HEK293 (cell line): ENCODE measurements at regions not wholly inside any gene's neighbourhood (a gene's known extent, or its start where the extent isn't known, plus 50 kb on each side); places are given as distances from the start of the nearest gene placed in this dataset.

Experiments used
- CTCF ChIA-PET: fragments of 350-600 bp; formaldehyde crosslinking; extraction: SDS; loops from one replicate; lab custom pipeline; 2021; ENCODE audit warnings: antibody characterized with exemption; lab: Yijun Ruan, JAX
- POLR2A ChIA-PET: fragments of 300-600 bp; formaldehyde crosslinking; extraction: SDS; loops from one replicate; lab custom pipeline; 2020; ENCODE audit warnings: antibody characterized with exemption, inconsistent platforms; lab: Yijun Ruan, JAX
- H3K27ac ChIP-seq: fragments of 200-500 bp; sonication (Bioruptor generic); 2 replicates; pipeline ENCODE4 v1.5.1; 2014; ENCODE audit warnings: low read depth, low read length, control low read depth, inconsistent platforms; ENCODE audit errors: extremely low read depth
- H3K36me3 ChIP-seq, 2 experiments: fragments of 200-500 bp in 1 of 2; sonication (Bioruptor generic) in 1 of 2; 1 replicate in 1 of 2; 2 replicates in 1 of 2; pipeline ENCODE4 v1.5.1; 2014 to 2017; ENCODE audit warnings: inconsistent platforms in 2 of 2, low read length in 2 of 2; ENCODE audit not compliant: control insufficient read depth in 2 of 2, insufficient read depth in 1 of 2
- H3K4me1 ChIP-seq: fragments of 200-500 bp; sonication (Bioruptor generic); 2 replicates; pipeline ENCODE4 v1.5.1; 2014; ENCODE audit warnings: mild to moderate bottlenecking, low read length, inconsistent platforms; ENCODE audit not compliant: control insufficient read depth, insufficient read depth
- H3K4me3 ChIP-seq: 2 replicates; pipeline ENCODE4 v1.5.1; 2011; ENCODE audit warnings: low read depth, mild to moderate bottlenecking, control low read depth, low read length, moderate library complexity
- H3K9me3 ChIP-seq: fragments of 200-500 bp; sonication (Bioruptor generic); 2 replicates; pipeline ENCODE4 v1.5.1; 2014; ENCODE audit warnings: low read depth, low read length, inconsistent platforms; ENCODE audit not compliant: control insufficient read depth, insufficient read depth
- BCL6B ChIP-seq: fragments of 450-650 bp; formaldehyde crosslinking; IDR thresholded peaks from 2 replicates; pipeline ENCODE4 v1.5.1; 2017; ENCODE audit warnings: missing biosample characterization, missing genetic modification characterization
- HOXA7 ChIP-seq: sonication (generic); formaldehyde crosslinking; IDR thresholded peaks from 2 replicates; pipeline ENCODE4 v1.8.1; 2022; ENCODE audit warnings: missing genetic modification reagents, borderline replicate concordance
- HOXD13 ChIP-seq: sonication (generic); formaldehyde crosslinking; IDR thresholded peaks from 2 replicates; pipeline ENCODE4 v1.8.0; 2022; ENCODE audit warnings: missing genetic modification reagents, borderline replicate concordance
- PBX3 ChIP-seq: sonication (generic); formaldehyde crosslinking; IDR thresholded peaks from 2 replicates; pipeline ENCODE4 v1.8.1; 2022; ENCODE audit warnings: mild to moderate bottlenecking, moderate library complexity, missing genetic modification reagents
- SCRT1 ChIP-seq: fragments of 450-650 bp; formaldehyde crosslinking; IDR thresholded peaks from 2 replicates; pipeline ENCODE4 v1.5.1; 2016; ENCODE audit warnings: missing biosample characterization, missing genetic modification characterization, borderline replicate concordance
- SCRT2 ChIP-seq: fragments of 450-650 bp; formaldehyde crosslinking; IDR thresholded peaks from 2 replicates; pipeline ENCODE4 v1.5.1; 2016; ENCODE audit warnings: missing biosample characterization, missing genetic modification characterization
- ZIC2 ChIP-seq: fragments of 450-650 bp; formaldehyde crosslinking; IDR thresholded peaks from 2 replicates; pipeline ENCODE4 v1.5.1; 2016; ENCODE audit warnings: missing biosample characterization, missing genetic modification characterization
- ZNF280D ChIP-seq: fragments of 450-650 bp; formaldehyde crosslinking; IDR thresholded peaks from 2 replicates; pipeline ENCODE4 v1.5.1; 2016; ENCODE audit warnings: missing biosample characterization, missing genetic modification characterization
- ZNF302 ChIP-seq: fragments of 450-650 bp; formaldehyde crosslinking; IDR thresholded peaks from 2 replicates; pipeline ENCODE4 v1.5.1; 2016; ENCODE audit warnings: missing biosample characterization, missing genetic modification characterization, low read depth
- ZNF335 ChIP-seq: fragments of 450-650 bp; formaldehyde crosslinking; conservative IDR thresholded peaks from 2 replicates; pipeline ENCODE4 v1.5.1; 2016; ENCODE audit warnings: missing biosample characterization, missing genetic modification characterization
- ZNF37A ChIP-seq: fragments of 450-650 bp; IDR thresholded peaks from 2 replicates; pipeline ENCODE4 v1.5.1; 2018; ENCODE audit warnings: missing biosample characterization, missing genetic modification characterization
- ZNF391 ChIP-seq: fragments of 450-650 bp; formaldehyde crosslinking; IDR thresholded peaks from 2 replicates; pipeline ENCODE4 v1.5.1; 2016; ENCODE audit warnings: low read depth, missing biosample characterization, missing genetic modification characterization, borderline replicate concordance
- ZNF404 ChIP-seq: fragments of 450-650 bp; formaldehyde crosslinking; IDR thresholded peaks from 2 replicates; pipeline ENCODE4 v1.5.1; 2017; ENCODE audit warnings: missing biosample characterization, missing genetic modification characterization
- ZNF433 ChIP-seq: fragments of 450-650 bp; formaldehyde crosslinking; IDR thresholded peaks from 2 replicates; pipeline ENCODE4 v1.5.1; 2016; ENCODE audit warnings: missing biosample characterization, missing genetic modification characterization, low read depth
- ZNF514 ChIP-seq: fragments of 450-650 bp; formaldehyde crosslinking; IDR thresholded peaks from 2 replicates; pipeline ENCODE4 v1.5.1; 2016; ENCODE audit warnings: missing biosample characterization, missing genetic modification characterization
- ZNF560 ChIP-seq: fragments of 450-650 bp; formaldehyde crosslinking; IDR thresholded peaks from 2 replicates; pipeline ENCODE4 v1.5.1; 2017; ENCODE audit warnings: missing biosample characterization, missing genetic modification characterization, borderline replicate concordance
- ZNF658 ChIP-seq: fragments of 450-650 bp; formaldehyde crosslinking; IDR thresholded peaks from 2 replicates; pipeline ENCODE4; 2016; ENCODE audit warnings: missing biosample characterization, missing genetic modification characterization
- ZNF660 ChIP-seq: fragments of 450-650 bp; IDR thresholded peaks from 2 replicates; pipeline ENCODE4 v1.5.1; 2018; ENCODE audit warnings: missing biosample characterization, mild to moderate bottlenecking, missing genetic modification characterization
- TF ChIP-seq, protein P1 (sequence below): fragments of 450-650 bp; formaldehyde crosslinking; IDR thresholded peaks from 2 replicates; pipeline ENCODE4 v1.5.1; 2016; ENCODE audit warnings: missing biosample characterization, missing genetic modification characterization, low read depth

- no peaks in the 10 kb centered on the region for H3K4me1 ChIP-seq
- no peak overlapping the region for H3K4me3 ChIP-seq
- ChIA-PET POLR2A (no interaction called here), CTCF (no interaction called here)
- H3K27ac ChIP-seq = no peak overlapping the region
- H3K36me3 ChIP-seq = no peaks in the 10 kb centered on the region
- H3K9me3 ChIP-seq = no peaks in the 10 kb centered on the region
- TF ChIP-seq PBX3 (no peak), SCRT1 (no peak), ZNF391 (no peak), ZNF280D (tag by site-specific recombination) (no peak), ZNF514 (no peak), ZNF560 (no peak), SCRT2 (tag by site-specific recombination) (no peak), BCL6B (tag by site-specific recombination) (no peak), ZNF335 (tag by site-specific recombination) (no peak), ZNF658 (tag by site-specific recombination) (no peak), HOXD13 (CRISPR knock-in tag) (no peak), HOXA7 (CRISPR knock-in tag) (no peak), ZIC2 (no peak), ZNF37A (tag by site-specific recombination) (no peak), ZNF302 (tag by site-specific recombination) (no peak), ZNF660 (tag by site-specific recombination) (no peak), ZNF433 (tag by site-specific recombination) (no peak), ZNF404 (no peak)
- TF ChIP-seq, protein P1, sequence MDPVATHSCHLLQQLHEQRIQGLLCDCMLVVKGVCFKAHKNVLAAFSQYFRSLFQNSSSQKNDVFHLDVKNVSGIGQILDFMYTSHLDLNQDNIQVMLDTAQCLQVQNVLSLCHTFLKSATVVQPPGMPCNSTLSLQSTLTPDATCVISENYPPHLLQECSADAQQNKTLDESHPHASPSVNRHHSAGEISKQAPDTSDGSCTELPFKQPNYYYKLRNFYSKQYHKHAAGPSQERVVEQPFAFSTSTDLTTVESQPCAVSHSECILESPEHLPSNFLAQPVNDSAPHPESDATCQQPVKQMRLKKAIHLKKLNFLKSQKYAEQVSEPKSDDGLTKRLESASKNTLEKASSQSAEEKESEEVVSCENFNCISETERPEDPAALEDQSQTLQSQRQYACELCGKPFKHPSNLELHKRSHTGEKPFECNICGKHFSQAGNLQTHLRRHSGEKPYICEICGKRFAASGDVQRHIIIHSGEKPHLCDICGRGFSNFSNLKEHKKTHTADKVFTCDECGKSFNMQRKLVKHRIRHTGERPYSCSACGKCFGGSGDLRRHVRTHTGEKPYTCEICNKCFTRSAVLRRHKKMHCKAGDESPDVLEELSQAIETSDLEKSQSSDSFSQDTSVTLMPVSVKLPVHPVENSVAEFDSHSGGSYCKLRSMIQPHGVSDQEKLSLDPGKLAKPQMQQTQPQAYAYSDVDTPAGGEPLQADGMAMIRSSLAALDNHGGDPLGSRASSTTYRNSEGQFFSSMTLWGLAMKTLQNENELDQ (tag by site-specific recombination) = no peak
These were observed 53.7 kb upstream of the PLEKHA5 start for GRCh38 chr12:19075711-19076340.
